Ishikawa (cell line): ENCODE measurements at regions not wholly inside any gene's neighbourhood (a gene's known extent, or its start where the extent isn't known, plus 50 kb on each side); places are given as distances from the start of the nearest gene placed in this dataset.

Experiments
- RAD21 ChIP-seq: IDR thresholded peaks from 2 replicates; pipeline ENCODE4 v1.6.1; 2012; ENCODE audit warnings: low read depth
- TCF12 ChIP-seq: IDR thresholded peaks from 2 replicates; pipeline ENCODE4 v1.6.1; 2012; ENCODE audit warnings: low read depth
- TF ChIP-seq, protein P1 (sequence below): IDR thresholded peaks from 2 replicates; pipeline ENCODE4 v1.6.1; 2012; ENCODE audit warnings: low read depth, mild to moderate bottlenecking

DNA sequence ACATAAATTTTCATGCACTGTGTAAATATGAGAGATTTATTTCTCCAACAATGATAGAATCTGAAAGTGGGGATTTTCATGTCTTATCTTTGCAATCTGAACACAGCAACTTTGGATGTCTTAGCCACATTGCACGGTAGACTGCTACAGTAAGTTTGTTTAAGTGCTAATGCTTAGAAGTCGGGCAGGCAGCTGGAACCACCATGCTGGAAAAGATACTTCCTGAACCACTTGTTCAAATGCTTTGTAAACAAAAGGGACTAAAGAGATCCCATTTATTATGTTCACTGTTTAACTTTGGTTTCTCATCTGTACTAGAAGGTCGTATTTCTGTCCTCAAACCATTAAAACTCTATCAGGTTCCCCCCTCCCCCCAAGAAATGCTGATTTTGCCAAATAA is 555.9 kb upstream of the DIPK2B start:
- TF ChIP-seq RAD21 = no peak
- no peak for TF ChIP-seq TCF12
- TF ChIP-seq, protein P1, sequence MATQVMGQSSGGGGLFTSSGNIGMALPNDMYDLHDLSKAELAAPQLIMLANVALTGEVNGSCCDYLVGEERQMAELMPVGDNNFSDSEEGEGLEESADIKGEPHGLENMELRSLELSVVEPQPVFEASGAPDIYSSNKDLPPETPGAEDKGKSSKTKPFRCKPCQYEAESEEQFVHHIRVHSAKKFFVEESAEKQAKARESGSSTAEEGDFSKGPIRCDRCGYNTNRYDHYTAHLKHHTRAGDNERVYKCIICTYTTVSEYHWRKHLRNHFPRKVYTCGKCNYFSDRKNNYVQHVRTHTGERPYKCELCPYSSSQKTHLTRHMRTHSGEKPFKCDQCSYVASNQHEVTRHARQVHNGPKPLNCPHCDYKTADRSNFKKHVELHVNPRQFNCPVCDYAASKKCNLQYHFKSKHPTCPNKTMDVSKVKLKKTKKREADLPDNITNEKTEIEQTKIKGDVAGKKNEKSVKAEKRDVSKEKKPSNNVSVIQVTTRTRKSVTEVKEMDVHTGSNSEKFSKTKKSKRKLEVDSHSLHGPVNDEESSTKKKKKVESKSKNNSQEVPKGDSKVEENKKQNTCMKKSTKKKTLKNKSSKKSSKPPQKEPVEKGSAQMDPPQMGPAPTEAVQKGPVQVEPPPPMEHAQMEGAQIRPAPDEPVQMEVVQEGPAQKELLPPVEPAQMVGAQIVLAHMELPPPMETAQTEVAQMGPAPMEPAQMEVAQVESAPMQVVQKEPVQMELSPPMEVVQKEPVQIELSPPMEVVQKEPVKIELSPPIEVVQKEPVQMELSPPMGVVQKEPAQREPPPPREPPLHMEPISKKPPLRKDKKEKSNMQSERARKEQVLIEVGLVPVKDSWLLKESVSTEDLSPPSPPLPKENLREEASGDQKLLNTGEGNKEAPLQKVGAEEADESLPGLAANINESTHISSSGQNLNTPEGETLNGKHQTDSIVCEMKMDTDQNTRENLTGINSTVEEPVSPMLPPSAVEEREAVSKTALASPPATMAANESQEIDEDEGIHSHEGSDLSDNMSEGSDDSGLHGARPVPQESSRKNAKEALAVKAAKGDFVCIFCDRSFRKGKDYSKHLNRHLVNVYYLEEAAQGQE = no peak
